HEK293 (cell line): ENCODE measurements at regions not wholly inside any gene's neighbourhood (a gene's known extent, or its start where the extent isn't known, plus 50 kb on each side); places are given as distances from the start of the nearest gene placed in this dataset.

Experiments
- CTCF ChIA-PET: fragments of 350-600 bp; formaldehyde crosslinking; extraction: SDS; loops from one replicate; lab custom pipeline; 2021; ENCODE audit warnings: antibody characterized with exemption; lab: Yijun Ruan, JAX
- POLR2A ChIA-PET: fragments of 300-600 bp; formaldehyde crosslinking; extraction: SDS; loops from one replicate; lab custom pipeline; 2020; ENCODE audit warnings: antibody characterized with exemption, inconsistent platforms; lab: Yijun Ruan, JAX
- H3K27ac ChIP-seq: fragments of 200-500 bp; sonication (Bioruptor generic); 2 replicates; pipeline ENCODE4 v1.5.1; 2014; ENCODE audit warnings: low read depth, low read length, control low read depth, inconsistent platforms; ENCODE audit errors: extremely low read depth
- H3K36me3 ChIP-seq, 2 experiments: fragments of 200-500 bp in 1 of 2; sonication (Bioruptor generic) in 1 of 2; 1 replicate in 1 of 2; 2 replicates in 1 of 2; pipeline ENCODE4 v1.5.1; 2014 to 2017; ENCODE audit warnings: inconsistent platforms in 2 of 2, low read length in 2 of 2; ENCODE audit not compliant: control insufficient read depth in 2 of 2, insufficient read depth in 1 of 2
- H3K4me1 ChIP-seq: fragments of 200-500 bp; sonication (Bioruptor generic); 2 replicates; pipeline ENCODE4 v1.5.1; 2014; ENCODE audit warnings: mild to moderate bottlenecking, low read length, inconsistent platforms; ENCODE audit not compliant: control insufficient read depth, insufficient read depth
- H3K4me3 ChIP-seq: 2 replicates; pipeline ENCODE4 v1.5.1; 2011; ENCODE audit warnings: low read depth, mild to moderate bottlenecking, control low read depth, low read length, moderate library complexity
- H3K9me3 ChIP-seq: fragments of 200-500 bp; sonication (Bioruptor generic); 2 replicates; pipeline ENCODE4 v1.5.1; 2014; ENCODE audit warnings: low read depth, low read length, inconsistent platforms; ENCODE audit not compliant: control insufficient read depth, insufficient read depth
- ATF2 ChIP-seq: fragments of 450-650 bp; formaldehyde crosslinking; IDR thresholded peaks from 2 replicates; pipeline ENCODE4 v1.5.1; 2016; ENCODE audit warnings: missing biosample characterization, missing genetic modification characterization, low read depth
- INSM2 ChIP-seq: fragments of 450-650 bp; formaldehyde crosslinking; IDR thresholded peaks from 2 replicates; pipeline ENCODE4 v1.5.1; 2016; ENCODE audit warnings: missing biosample characterization, missing genetic modification characterization
- PATZ1 ChIP-seq: fragments of 450-650 bp; formaldehyde crosslinking; IDR thresholded peaks from 2 replicates; pipeline ENCODE4 v1.5.1; 2016; ENCODE audit warnings: missing biosample characterization, missing genetic modification characterization
- ZNF16 ChIP-seq: fragments of 450-650 bp; formaldehyde crosslinking; IDR thresholded peaks from 2 replicates; pipeline ENCODE4 v1.5.1; 2016; ENCODE audit warnings: low read depth, missing biosample characterization, missing genetic modification characterization
- ZNF18 ChIP-seq: fragments of 450-650 bp; formaldehyde crosslinking; IDR thresholded peaks from 2 replicates; pipeline ENCODE4 v1.5.1; 2016; ENCODE audit warnings: missing biosample characterization, missing genetic modification characterization
- ZNF184 ChIP-seq: fragments of 450-650 bp; IDR thresholded peaks from 2 replicates; pipeline ENCODE4 v1.5.1; 2018; ENCODE audit warnings: missing biosample characterization, mild to moderate bottlenecking, missing genetic modification characterization
- ZNF19 ChIP-seq: fragments of 450-650 bp; formaldehyde crosslinking; IDR thresholded peaks from 2 replicates; pipeline ENCODE4; 2016; ENCODE audit warnings: missing biosample characterization, missing genetic modification characterization, low read depth
- ZNF302 ChIP-seq: fragments of 450-650 bp; formaldehyde crosslinking; IDR thresholded peaks from 2 replicates; pipeline ENCODE4 v1.5.1; 2016; ENCODE audit warnings: missing biosample characterization, missing genetic modification characterization, low read depth
- ZNF366 ChIP-seq: fragments of 450-650 bp; formaldehyde crosslinking; conservative IDR thresholded peaks from 2 replicates; pipeline ENCODE4 v1.5.1; 2016; ENCODE audit warnings: missing biosample characterization, missing genetic modification characterization
- ZNF776 ChIP-seq: fragments of 450-650 bp; formaldehyde crosslinking; IDR thresholded peaks from 2 replicates; pipeline ENCODE4 v1.5.0; 2017; ENCODE audit warnings: missing biosample characterization, missing genetic modification characterization, borderline replicate concordance
- ZSCAN30 ChIP-seq: fragments of 450-650 bp; IDR thresholded peaks from 2 replicates; pipeline ENCODE4 v1.5.1; 2018; ENCODE audit warnings: missing biosample characterization, mild to moderate bottlenecking, missing genetic modification characterization, moderate library complexity
- TF ChIP-seq, protein P1 (sequence below): fragments of 450-650 bp; formaldehyde crosslinking; IDR thresholded peaks from 2 replicates; pipeline ENCODE4 v1.5.1; 2016; ENCODE audit warnings: missing biosample characterization, missing genetic modification characterization
- TF ChIP-seq, protein P2 (sequence below): fragments of 450-650 bp; formaldehyde crosslinking; IDR thresholded peaks from 2 replicates; pipeline ENCODE4 v1.5.1; 2016; ENCODE audit warnings: missing biosample characterization, missing genetic modification characterization
- TF ChIP-seq, protein P3 (sequence below): fragments of 450-650 bp; formaldehyde crosslinking; IDR thresholded peaks from 2 replicates; pipeline ENCODE4 v1.5.1; 2017; ENCODE audit warnings: missing biosample characterization, missing genetic modification characterization
- TF ChIP-seq, protein P4 (sequence below): fragments of 450-650 bp; formaldehyde crosslinking; IDR thresholded peaks from 2 replicates; pipeline ENCODE4 v1.5.1; 2016; ENCODE audit warnings: missing biosample characterization, missing genetic modification characterization

DNA sequence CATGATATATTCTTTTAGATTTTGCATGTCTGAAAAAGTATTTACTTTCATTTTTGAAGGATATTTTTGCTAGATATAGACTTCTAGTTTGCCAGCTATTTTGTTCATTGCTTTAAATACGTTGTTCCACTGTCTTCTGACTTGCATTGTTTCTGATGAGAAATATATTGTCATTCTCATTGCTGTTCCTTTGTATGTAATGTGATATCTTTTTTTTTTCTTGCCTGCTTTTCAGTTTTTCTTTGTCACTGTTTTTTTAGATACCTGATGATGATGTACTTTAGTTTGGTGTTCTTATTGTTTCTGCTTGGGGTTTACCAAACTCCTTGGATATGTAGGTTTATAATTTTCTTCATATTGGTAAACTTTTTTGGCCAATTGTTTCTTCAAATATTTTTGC is 107.9 kb downstream of the SNAPC1 start (continued):
- TF ChIP-seq, protein P1, sequence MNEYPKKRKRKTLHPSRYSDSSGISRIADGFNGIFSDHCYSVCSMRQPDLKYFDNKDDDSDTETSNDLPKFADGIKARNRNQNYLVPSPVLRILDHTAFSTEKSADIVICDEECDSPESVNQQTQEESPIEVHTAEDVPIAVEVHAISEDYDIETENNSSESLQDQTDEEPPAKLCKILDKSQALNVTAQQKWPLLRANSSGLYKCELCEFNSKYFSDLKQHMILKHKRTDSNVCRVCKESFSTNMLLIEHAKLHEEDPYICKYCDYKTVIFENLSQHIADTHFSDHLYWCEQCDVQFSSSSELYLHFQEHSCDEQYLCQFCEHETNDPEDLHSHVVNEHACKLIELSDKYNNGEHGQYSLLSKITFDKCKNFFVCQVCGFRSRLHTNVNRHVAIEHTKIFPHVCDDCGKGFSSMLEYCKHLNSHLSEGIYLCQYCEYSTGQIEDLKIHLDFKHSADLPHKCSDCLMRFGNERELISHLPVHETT (tag by site-specific recombination) = no peak

- Histone ChIP-seq H3K36me3 (no peaks in the 10 kb centered on the region), H3K9me3 (no peaks in the 10 kb centered on the region; the same call in 1 of the 2 replicates), H3K4me3 (no peak overlapping the region), H3K27ac (no peak overlapping the region), H3K4me1 (no peaks in the 10 kb centered on the region)
- no peak for TF ChIP-seq ZNF366 (tag by site-specific recombination)
- TF ChIP-seq ZNF16 (tag by site-specific recombination) = no peak
- TF ChIP-seq, protein P2, sequence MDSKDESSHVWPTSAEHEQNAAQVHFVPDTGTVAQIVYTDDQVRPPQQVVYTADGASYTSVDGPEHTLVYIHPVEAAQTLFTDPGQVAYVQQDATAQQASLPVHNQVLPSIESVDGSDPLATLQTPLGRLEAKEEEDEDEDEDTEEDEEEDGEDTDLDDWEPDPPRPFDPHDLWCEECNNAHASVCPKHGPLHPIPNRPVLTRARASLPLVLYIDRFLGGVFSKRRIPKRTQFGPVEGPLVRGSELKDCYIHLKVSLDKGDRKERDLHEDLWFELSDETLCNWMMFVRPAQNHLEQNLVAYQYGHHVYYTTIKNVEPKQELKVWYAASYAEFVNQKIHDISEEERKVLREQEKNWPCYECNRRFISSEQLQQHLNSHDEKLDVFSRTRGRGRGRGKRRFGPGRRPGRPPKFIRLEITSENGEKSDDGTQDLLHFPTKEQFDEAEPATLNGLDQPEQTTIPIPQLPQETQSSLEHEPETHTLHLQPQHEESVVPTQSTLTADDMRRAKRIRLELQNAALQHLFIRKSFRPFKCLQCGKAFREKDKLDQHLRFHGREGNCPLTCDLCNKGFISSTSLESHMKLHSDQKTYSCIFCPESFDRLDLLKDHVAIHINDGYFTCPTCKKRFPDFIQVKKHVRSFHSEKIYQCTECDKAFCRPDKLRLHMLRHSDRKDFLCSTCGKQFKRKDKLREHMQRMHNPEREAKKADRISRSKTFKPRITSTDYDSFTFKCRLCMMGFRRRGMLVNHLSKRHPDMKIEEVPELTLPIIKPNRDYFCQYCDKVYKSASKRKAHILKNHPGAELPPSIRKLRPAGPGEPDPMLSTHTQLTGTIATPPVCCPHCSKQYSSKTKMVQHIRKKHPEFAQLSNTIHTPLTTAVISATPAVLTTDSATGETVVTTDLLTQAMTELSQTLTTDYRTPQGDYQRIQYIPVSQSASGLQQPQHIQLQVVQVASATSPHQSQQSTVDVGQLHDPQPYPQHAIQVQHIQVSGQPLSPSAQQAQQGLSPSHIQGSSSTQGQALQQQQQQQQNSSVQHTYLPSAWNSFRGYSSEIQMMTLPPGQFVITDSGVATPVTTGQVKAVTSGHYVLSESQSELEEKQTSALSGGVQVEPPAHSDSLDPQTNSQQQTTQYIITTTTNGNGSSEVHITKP = no peak
- TF ChIP-seq ZNF19 (tag by site-specific recombination) = no peak
- TF ChIP-seq ATF2 (tag by site-specific recombination) = no peak
- TF ChIP-seq ZNF184 = no peak
- TF ChIP-seq ZNF18 (tag by site-specific recombination) = no peak
- TF ChIP-seq, protein P3, sequence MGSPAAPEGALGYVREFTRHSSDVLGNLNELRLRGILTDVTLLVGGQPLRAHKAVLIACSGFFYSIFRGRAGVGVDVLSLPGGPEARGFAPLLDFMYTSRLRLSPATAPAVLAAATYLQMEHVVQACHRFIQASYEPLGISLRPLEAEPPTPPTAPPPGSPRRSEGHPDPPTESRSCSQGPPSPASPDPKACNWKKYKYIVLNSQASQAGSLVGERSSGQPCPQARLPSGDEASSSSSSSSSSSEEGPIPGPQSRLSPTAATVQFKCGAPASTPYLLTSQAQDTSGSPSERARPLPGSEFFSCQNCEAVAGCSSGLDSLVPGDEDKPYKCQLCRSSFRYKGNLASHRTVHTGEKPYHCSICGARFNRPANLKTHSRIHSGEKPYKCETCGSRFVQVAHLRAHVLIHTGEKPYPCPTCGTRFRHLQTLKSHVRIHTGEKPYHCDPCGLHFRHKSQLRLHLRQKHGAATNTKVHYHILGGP (tag by site-specific recombination) = no peak
- CTCF ChIA-PET = interaction anchor here (0.6 to 1.3 kb wide), 3 partner anchors 13 to 56 kb away, joined by 3 to 8 read pairs (median 6); no protein-coding TSS in a partner anchor
- POLR2A ChIA-PET = no interaction called here
Measured at GRCh38 chr14:61872452-61872851, 110.2 kb downstream of the SNAPC1 start.

DNA sequence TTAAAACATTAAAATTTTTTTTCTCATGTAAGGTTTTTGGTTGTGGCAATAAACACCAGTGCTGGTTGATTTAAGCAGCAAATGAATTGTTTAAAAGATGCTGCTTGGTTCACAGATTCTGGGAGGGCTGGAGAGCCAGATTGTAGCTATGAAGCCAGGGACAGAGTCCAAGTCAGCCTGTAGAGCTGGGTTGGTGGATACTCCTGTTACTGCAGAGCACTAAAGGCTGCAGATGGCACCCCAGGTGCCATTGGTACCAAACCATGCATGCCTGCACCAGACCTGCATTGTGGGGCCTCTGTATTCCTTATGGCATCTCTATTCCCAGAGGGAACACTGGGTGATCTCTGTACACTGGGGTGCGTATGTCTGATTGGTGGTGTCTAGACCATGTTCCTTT is 113.3 kb downstream of the SNAPC1 start:
- ChIA-PET POLR2A (no interaction called here), CTCF (no interaction called here)
- H3K36me3 ChIP-seq = no peaks in the 10 kb centered on the region
- no peaks in the 10 kb centered on the region for H3K9me3 ChIP-seq
- H3K27ac ChIP-seq = no peak overlapping the region
- no peak overlapping the region for H3K4me3 ChIP-seq
- H3K4me1 ChIP-seq = no peaks in the 10 kb centered on the region
- TF ChIP-seq PATZ1 (no peak), ZNF776 (tag by site-specific recombination) (no peak), ZNF19 (tag by site-specific recombination) (no peak), ZSCAN30 (no peak), ZNF302 (no peak), INSM2 (tag by site-specific recombination) (no peak)
- TF ChIP-seq, protein P4, sequence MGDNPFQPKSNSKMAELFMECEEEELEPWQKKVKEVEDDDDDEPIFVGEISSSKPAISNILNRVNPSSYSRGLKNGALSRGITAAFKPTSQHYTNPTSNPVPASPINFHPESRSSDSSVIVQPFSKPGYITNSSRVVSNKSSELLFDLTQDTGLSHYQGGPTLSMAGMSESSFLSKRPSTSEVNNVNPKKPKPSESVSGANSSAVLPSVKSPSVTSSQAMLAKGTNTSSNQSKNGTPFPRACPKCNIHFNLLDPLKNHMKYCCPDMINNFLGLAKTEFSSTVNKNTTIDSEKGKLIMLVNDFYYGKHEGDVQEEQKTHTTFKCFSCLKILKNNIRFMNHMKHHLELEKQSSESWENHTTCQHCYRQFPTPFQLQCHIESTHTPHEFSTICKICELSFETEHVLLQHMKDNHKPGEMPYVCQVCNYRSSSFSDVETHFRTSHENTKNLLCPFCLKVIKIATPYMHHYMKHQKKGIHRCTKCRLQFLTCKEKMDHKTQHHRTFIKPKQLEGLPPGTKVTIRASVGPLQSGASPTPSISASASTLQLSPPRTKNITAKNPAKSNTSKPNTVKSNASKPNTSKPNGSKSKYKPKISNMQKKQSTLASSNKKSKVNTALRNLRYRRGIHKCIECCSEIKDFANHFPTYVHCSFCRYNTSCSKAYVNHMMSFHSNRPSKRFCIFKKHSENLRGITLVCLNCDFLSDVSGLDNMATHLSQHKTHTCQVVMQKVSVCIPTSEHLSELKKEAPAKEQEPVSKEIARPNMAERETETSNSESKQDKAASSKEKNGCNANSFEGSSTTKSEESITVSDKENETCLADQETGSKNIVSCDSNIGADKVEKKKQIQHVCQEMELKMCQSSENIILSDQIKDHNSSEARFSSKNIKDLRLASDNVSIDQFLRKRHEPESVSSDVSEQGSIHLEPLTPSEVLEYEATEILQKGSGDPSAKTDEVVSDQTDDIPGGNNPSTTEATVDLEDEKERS (tag by site-specific recombination) = no peak
